ENCODE measurements at regions not wholly inside any gene's neighbourhood (a gene's known extent, or its start where the extent isn't known, plus 50 kb on each side); places are given as distances from the start of the nearest gene placed in this dataset.

DNA sequence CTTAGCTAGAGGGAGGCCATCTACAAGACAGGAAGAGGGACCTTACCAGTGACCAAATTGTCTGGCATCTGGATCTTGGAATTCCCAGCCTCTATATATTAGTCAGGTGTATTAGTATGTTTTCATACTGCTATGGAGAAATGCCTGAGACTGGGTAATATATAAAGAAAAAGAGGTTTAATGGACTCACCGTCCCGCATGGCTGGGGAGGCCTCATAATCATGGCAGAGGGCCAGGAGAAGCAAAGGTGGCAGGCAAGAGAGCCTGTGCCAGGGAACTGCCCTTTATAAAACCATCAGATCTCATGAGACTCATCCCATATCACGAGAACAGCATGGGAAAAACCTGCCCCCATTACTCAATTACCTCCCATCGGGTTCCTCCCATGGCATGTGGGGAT, 500.2 kb downstream of the SHISA9 start:
- DNase-seq: no peak

DNA sequence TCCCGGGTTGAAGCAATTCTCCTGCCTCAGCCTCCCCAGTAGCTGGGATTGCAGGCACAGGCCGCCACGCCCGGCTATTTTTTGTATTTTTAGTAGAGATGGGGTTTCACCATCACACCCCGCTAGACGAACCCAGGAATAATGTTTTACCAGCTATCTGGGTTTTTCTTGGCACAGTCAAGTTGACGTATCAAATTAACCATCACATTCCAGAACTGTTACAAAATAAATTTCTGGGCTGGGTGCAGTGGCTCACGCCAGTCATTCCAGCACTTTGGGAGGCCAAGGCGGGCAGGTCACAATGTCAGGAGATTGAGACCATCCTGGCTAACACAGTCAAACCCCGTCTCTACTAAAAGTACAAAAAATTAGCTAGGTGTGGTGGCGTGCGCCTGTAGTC, 501.2 kb downstream of the SHISA9 start:
- DNase-seq: no peak

DNA sequence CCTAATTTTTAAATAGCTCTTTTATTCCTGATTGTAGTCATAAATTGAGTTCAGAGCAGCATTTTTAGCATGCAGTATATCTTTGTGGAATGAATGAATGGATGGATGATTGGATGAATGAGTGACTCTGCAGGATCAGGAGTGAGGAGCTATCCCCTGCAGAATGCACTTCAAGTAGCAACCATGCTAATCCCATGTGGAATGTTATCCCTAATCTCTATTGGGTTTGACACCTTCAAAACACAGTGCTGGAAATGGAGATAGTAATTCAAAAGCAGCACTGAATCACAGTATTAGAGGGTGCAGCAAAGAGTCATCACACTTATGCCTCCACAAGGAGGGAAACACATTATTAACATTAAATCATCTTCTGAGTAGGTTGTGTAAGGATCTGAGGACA, 501.9 kb downstream of the SHISA9 start:
- no peak for DNase-seq

DNA sequence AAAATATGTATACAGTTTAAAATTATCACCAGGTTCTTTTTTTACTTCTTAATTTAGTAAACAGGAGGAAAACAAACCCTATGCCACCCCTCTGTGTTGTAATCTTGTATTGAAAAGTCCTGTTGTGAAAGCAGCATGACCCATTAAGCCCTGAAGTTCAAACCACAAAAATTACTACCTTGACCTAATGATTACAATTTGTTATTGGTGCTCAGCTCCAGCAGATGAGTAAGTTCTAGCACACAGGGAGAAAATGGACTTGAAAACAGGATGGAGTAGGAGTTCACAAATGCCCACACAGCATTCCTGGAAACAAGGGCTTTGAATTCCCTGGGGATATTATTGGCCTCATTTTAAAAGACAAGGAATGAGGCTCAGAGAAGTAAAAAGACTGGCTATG, 505.8 kb upstream of the ERCC4 start:
- DNase-seq: no peak

DNA sequence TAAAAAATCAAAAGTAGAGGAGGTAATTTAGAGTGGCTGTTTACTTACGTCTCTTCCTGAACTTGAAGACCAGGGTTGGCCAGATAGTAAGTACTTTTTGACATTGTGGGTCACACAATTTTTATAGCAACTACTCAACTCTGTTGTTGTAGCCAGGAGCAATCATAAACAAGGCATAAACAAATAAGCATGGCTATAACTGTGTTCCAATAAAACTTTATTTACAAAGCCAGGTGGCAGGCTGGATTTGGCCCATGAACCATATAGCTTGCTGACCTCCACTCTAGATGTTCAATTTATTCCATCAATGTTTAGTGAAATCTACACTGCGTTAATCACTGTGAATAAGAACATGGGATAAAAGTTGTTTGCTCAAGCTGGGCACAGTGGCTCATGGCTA, 500.4 kb upstream of the ERCC4 start:
- no peak for DNase-seq

DNA sequence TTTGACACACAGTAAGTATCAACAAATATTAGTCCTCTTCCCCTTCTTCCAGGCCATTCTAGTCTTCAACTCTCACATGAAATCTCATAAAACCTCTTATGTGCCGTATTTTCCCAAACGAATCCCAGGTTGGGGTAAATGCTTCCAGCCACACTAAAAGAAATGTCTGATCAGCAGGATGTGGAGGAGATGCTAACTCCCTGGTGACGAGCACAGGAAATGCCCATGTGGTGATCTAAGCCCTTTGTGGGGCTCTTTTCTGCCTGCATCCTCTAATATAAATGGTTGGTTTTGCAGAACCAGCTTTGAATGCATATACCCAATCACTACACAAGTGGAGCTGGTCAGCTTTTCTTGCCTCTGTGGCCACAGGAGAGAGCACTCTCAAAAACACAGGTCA, 498.2 kb upstream of the ERCC4 start:
- no peak for DNase-seq

DNA sequence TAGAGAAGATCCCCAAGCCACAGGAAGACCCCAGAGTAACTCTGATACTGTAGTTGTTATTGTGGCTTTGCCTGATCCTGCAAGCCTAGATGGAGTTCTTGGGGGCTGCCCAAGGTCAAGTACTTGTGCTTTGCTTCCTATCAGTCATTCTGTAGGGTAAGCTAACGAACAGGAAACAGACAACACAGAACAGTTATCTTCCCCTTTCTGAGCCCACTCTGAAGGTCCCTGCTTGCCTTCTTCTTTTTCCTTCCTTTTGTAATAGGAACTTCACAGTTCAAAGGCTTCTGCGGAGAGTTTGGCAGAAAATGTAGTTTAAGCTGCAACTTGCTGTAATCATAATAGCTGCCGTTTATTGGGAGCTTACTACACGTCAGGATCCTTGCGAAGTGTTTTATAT, 494.1 kb upstream of the ERCC4 start:
- no peak for DNase-seq

DNA sequence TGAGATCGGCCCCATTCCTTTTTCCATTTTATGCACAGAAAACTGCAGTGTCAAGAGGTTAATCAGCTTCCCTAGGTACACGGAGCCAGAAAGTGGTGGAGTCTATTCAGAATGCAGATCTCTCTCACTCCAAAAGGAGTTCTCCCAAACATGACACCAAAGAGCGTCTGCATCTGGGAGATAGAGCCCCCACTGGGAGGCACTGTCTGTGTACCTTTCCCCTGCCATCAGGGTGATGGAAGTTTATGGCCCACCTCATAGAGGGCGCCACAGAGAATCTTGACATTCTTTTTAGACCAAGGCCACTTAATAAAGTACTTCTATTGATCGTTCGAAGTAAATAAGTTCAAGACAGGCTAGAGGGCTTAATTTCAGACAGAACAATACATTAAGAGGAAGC, 493.7 kb upstream of the ERCC4 start:
- no peak for DNase-seq

DNA sequence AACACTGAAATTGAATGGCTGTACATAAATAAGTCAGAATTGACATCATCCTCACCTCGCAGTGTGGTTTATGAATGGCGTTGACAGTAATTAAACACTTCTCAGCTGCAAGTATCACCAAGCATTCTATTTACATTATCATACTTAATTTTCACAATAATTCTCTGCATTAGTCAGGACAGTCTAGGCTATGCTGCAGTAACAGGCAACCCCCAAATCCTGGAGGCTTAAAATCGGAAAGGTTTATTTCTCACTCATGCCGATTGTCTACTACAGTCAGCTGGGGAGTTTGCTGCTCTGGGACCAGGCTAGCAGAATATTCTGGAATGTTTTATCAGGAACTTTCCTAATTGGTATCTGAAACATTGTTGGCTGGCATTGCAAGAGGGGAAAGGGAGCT, 493.2 kb upstream of the ERCC4 start:
- DNase-seq: no peak

DNA sequence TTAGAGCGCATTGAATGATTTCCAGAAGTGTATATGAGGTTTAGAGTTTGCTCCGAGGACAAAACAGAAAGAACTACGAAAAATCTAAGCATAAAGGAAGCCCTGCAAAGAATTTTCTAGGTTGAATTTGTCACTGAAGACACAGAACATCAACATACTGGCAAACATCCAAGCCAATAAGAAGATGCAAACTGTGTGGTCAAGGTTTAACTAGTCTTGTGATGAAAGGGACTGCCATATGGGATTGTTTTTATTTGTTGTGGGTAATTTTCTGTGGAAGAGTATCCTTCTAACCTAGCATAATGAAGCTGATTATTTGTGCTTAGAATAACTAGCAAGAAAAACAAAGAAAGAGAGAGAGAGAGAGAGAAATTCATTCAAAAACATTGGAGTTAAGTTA, 492.0 kb upstream of the ERCC4 start:
- DNase-seq: no peak

DNA sequence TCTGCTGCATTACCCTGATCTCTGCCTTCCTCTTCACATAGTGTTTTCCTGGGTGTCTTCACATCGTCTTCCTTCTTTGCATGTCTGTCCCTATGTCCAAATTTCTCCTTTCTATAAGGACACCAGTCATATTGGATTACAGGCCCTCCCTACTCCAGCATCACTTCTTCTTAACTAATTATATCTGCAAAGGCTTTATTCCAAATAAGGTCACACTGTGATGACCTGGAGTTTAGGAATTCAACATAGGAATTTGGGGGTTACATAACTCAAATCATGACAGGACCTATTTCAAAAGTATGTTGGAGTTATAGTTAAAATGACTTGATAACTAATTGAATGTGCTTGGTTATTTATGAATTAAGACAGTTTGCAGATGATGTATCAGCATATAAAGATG, 490.5 kb upstream of the ERCC4 start:
- no peak for DNase-seq

DNA sequence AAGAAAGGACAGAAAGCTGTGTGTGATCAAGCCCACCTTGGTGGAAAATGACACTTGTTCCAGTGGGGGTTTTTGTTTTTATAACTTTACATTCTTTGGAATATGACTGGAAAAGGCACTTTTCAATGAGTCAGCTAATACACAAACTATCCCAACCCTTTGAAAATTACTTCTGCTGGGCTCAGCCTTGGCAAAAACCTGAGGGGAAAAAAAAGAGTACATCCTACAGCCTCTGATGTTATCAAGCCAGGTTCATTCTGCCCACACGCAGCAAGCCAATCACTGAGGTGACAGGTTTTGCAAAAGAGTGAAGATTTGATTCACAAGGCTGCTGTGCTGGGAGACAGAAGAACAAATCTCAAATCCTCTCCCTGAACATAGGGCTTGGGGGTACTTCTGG, 484.5 kb upstream of the ERCC4 start:
- DNase-seq: no peak

DNA sequence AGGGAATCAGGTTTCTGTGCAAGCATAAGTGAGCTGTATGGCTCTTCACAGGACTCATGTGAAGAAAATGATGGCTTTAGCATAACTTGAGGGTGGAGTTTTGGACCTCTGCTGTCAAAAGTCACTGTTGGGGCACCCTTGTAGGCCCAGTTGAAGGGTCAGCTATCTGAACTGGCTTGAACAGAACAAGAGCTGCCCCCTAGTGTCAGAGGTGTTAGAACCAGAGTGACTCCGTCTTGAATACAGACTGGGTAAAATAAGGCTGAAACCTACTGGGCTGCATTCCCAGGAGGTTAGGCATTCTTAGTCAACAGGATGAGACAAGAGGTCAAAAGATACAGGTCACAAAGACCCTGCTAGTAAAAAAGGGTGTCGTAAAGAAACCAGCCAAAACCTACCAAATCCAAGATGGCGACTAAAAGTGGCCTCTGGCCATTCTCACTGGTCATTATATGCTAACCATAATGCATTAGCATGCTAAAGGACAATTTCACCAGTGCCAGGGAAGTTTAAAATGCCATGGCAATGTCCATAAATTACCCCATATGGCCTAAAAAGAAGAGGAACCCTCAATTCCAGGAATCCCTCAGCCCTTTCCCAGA, 484.0 kb upstream of the ERCC4 start:
- no peak for DNase-seq

DNA sequence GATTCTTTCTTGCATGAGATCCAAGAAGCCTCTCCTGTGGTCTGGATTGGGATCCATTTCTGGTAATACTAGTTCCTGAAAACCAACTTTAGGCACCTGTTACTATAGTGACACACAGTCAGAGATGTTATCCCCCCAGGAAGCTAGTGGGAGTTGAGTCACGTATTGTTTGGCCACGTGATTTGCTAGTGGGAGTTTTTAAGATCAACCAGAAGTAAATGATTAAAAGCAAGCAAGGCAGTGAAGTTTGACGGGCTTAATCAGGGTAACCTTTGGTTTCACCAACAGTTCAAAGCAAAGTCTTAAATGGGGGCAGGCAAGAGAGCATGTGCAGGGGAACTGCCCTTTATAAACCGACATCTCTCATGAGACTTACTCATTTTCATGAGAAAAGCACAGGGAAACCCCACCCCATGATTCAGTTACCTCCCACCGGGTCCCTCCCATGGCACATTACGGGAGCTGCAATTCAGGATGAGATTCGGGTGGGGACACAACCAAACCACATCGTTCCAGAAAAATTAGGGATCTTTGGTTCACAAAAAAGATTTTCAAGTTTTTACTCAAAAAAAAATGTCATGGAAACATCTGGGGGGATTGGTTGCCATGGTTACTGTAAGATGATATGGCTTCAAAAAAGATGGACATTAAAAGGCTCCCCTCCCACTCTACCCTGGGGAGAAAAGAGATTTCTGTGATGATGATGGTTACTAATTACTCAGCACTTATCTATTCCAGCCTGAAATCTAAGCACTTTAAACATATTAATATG, 483.1 kb upstream of the ERCC4 start:
- no peak for DNase-seq

DNA sequence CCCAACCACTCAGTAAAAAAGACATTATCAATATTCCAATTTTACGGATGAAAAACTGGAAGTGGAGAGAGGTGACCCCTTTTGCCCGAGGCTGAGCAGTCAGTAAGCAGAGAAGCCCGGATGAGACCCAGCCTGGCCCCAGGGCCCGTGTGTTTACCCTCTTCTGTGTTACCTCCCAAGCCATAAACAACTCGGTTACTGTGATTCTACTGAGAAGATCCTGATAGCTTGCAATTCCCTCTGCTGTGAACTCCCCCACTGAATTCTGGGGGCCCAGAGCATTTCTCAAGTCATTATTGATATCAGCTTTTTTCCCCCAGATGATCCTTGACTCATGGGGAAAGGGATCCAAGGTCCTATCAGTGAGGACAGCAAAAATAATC, 482.6 kb upstream of the ERCC4 start:
- no peak for DNase-seq

DNA sequence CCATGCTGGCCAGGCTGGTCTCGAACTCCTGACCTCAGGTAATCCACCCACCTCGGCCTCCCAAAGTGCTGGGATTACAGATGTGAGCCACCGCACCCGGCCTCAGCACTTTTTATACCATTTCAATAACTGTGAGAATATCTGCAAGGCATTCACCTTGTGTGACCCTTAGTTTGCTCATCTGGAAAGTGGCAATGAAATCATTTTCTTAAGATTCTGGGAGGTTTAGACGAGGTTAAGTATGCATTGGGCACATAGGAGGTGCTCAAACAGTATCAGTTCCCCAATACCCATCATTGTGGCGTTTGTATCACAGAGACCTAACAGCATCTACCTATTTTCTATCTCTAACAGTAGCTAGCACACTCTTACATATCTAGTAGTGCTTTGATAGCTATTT, 481.9 kb upstream of the ERCC4 start:
- DNase-seq: no peak

DNA sequence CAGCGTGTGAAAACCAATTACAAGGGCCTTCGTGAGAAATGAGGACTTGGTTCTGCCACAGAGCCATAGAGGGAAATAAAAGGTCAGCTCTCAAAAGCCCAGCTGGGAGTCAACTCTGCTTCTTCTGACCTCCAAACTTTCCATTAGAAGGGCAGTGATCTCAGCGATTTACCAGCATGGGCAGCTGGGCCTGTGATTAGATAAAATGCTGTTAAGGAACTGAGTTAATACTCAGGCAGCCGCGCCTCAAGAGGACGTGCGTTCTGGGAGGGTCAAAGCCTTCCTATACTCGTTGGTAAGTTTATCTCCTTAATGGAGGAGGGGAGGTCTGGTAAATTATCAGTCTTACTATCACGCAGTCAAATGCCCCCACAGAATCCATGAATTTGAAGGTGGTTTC, 480.2 kb upstream of the ERCC4 start:
- no peak for DNase-seq

DNA sequence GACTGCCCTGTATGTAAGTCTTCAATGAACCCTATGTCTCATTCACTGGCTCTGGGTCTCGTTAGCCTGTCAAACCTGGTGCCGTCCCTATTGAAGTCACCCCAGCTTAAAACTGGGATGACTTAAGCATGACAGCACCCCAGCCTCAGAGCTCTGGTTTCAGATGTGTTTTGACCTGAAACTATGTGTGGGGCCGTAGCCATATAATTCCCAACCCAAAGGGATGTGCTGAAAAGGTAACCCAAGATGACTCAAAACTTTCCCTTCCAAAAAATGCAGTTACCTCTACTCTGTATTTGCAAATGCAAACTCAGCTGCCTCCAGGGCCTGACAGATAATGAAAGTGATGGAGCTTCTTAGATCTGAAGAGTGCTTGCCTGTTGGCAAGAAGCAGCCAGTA, 478.3 kb upstream of the ERCC4 start:
- DNase-seq: no peak

DNA sequence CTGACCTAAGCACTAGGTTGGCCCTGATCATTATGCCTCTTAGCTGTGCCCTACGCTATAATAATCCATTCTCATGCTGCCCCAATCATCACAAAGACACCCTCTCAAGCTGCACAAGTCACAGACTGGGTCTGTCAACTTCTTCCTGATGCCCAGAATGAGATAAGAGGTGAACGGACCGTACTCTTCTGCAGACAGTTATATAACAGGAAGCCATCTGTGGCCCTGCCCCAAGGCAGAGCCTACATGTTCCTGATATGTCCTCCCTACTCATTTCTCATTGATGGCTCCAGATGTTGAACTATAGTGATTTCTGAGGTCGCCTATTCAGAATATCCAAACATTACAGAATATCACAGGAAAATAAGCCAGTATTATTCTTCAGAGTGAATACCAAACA, 471.6 kb upstream of the ERCC4 start:
- DNase-seq: no peak

DNA sequence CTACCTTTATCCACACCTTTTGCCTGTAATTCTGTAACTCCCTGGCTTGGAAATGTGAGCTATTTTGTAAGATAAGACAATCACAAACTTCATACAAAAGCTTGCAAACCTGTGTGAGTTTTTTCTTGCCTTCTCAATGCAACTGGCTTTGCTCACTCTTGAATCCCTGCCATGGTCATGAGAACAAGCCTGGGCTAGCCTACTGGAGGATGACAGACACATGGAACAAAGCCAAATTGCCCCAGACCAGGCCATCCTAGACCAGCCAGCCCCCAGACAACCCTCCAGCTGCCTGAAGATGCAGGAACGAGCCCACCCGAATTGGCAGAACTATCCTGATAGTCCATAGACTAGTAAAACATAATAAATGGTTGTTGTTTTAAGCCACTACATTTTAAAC, 466.6 kb upstream of the ERCC4 start:
- no peak for DNase-seq

DNA sequence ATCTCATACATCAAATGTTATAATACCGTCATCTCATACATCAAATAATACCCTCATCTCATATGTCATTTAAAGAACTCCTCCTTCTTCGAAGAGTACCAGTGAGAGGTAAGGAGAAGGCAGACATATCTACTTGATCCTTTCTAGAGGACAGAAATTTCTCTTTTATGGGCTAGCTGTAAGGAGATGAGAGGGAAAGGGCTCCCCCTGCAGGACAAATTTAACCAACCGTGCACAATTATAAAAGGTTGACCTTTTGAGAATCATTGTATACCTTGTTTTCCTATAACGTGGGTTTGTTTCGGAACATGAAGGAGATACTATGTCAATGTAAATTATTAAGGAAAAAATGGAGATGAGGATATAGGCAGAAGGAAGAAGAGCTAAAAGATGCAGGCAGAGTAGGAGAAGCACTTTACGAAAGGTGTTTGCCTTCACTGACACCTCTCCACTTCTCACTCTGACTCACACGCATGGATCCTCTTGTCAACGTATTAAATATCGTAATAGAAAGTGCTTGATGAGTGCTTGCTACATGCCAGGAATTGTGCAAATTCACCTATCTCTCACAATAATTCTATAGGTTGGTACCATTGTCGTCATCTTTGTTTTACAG, 465.9 kb upstream of the ERCC4 start:
- DNase-seq: no peak

DNA sequence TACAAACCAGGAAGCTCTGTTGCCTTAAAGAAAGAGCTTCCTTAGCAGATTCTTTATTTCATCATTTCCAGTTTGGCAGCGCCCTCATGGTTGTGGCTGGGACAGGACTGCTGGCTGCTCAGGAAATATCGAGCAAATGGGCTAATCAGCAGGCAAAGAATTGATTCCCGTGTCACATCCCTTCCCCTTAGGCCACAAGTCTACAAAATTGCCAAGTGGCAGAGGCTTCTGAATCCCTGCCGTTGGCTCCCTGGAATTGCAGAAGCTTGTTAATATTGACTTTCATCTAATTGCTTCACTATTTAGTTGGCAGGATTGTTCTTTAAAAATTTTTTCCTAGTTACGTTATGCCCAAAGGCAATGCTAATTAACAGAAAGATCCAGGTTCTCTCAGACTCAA, 456.3 kb upstream of the ERCC4 start:
- no peak for DNase-seq

DNA sequence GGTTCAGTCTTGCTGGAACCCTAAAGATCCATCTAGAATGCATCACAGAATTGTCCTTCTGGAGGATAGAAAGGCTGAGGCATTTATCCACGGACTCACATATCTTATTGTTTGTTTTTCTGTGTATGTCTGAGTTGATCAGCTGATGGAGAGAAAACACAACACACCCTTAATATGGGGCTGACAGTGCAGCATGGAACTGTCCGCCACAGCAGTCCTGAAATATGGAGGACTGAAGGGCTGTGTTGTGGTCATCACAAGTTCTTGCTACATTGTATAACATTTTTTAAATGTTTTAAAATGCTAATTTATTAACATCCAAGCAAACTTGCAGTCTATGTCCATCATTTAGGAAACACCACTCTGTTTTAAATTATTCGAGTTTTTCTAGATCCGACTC, 448.9 kb upstream of the ERCC4 start:
- DNase-seq: no peak

DNA sequence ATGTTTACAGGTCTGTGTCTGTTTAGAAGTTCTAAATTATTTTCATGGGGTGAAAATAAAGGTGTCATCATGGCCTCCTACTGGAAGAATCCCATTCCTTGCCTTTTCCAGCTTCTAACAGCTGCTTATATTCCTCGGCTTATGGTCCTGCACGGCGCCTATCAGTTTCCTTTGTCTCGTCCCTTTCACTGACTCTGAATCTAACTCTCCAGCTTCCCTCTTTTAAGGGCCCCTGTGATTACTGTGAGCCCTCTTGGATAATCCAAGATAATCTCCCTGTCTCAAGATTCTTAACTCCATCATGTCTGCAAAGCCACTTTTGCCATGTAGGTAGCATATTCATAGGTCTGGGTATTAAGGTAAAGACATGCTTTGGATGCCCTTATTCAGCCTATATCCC, 441.0 kb upstream of the ERCC4 start:
- no peak for DNase-seq

DNA sequence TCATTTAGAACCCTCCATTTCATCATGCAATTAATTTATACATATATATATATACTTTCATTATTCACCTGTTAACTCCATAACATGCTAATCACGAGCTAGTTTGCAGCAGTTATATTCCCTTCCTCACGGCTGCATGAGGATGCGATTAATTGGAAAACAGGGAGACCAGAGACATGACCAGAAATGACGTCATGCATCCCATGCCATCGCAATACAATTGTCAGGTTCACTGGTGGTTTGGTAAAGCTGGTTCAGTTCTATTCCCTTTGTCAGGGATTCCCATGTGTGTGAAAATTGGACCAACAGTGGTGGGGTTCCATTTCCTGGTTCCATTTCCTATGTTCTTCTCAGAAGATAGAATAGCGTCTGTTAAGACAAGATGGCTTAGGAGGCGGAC, 440.4 kb upstream of the ERCC4 start:
- DNase-seq: no peak
